Endodermal cell (in vitro differentiated cells): ENCODE measurements at regions not wholly inside any gene's neighbourhood (a gene's known extent, or its start where the extent isn't known, plus 50 kb on each side); places are given as distances from the start of the nearest gene placed in this dataset.
"Not testable (repeated sequence)": the region's sequence is repeated elsewhere in the genome, so short reads cannot be mapped to it uniquely, and the experiment has no call there.

Experiments used
- DNase-seq: peaks from one replicate; pipeline ENCODE4 v3.0.0-alpha.2; 2017
- H3K27ac ChIP-seq: 2 replicates; pipeline ENCODE4 v1.5.1; 2013; ENCODE audit warnings: mild to moderate bottlenecking, low read depth, low read length, moderate library complexity
- H3K27me3 ChIP-seq: 2 replicates; pipeline ENCODE4 v1.6.1; 2013; ENCODE audit warnings: mild to moderate bottlenecking, low read length, moderate library complexity; ENCODE audit not compliant: insufficient read depth, control insufficient read depth, poor library complexity, severe bottlenecking
- H3K36me3 ChIP-seq: 2 replicates; pipeline ENCODE4 v1.7.0; 2013; ENCODE audit warnings: mild to moderate bottlenecking, low read length, moderate library complexity; ENCODE audit not compliant: control insufficient read depth, insufficient read depth
- H3K4me1 ChIP-seq: one replicate; pipeline ENCODE4 v1.7.0; 2013; ENCODE audit warnings: low read length; ENCODE audit not compliant: control insufficient read depth, insufficient read depth
- H3K4me3 ChIP-seq: 2 replicates; pipeline ENCODE4 v1.5.1; 2013; ENCODE audit warnings: mild to moderate bottlenecking, low read length, moderate library complexity
- H3K9ac ChIP-seq: 2 replicates; pipeline ENCODE4 v1.6.1; 2013; ENCODE audit warnings: mild to moderate bottlenecking, low read length, moderate library complexity; ENCODE audit not compliant: poor library complexity, severe bottlenecking; ENCODE audit errors: extremely low read depth
- H3K9me3 ChIP-seq: 2 replicates; pipeline ENCODE4 v1.6.1; 2013; ENCODE audit warnings: mild to moderate bottlenecking, low read length, moderate library complexity; ENCODE audit not compliant: control insufficient read depth
- H3K27ac Mint-ChIP-seq: 2 replicates; pipeline ENCODE4 v1.8.0; 2020; ENCODE audit warnings: mixed read lengths
- H3K27me3 Mint-ChIP-seq: 2 replicates; pipeline ENCODE4 v1.8.0; 2021; ENCODE audit warnings: mild to moderate bottlenecking, mixed read lengths; ENCODE audit not compliant: insufficient read depth
- H3K36me3 Mint-ChIP-seq: 2 replicates; pipeline ENCODE4 v1.8.0; 2020; ENCODE audit warnings: low read depth, mixed read lengths
- H3K4me1 Mint-ChIP-seq: 2 replicates; pipeline ENCODE4 v1.8.0; 2020; ENCODE audit warnings: mixed read lengths
- H3K4me3 Mint-ChIP-seq: 2 replicates; pipeline ENCODE4 v1.8.0; 2020; ENCODE audit warnings: mild to moderate bottlenecking, moderate library complexity, mixed read lengths
- H3K9me3 Mint-ChIP-seq: 2 replicates; pipeline ENCODE4 v1.8.0; 2020; ENCODE audit warnings: mild to moderate bottlenecking, mixed read lengths
- WGBS, 2 experiments: methylation state at CpG; one replicate each; pipeline versions ENCODE4 v1.1.5 to v1.1.7; 2013; ENCODE audit warnings: missing lambda C conversion rate in 2 of 2, mixed read lengths in 1 of 2; ENCODE audit not compliant: insufficient coverage in 1 of 2, insufficient read length in 1 of 2; 5-methylcytosine and 5-hydroxymethylcytosine counted together
- TF ChIP-seq, protein P1 (sequence below): fragments of 200-600 bp; sonication (generic); conservative IDR thresholded peaks from 2 replicates; pipeline ENCODE4 v1.5.0; 2021; ENCODE audit warnings: antibody characterized with exemption, mild to moderate bottlenecking

DNA sequence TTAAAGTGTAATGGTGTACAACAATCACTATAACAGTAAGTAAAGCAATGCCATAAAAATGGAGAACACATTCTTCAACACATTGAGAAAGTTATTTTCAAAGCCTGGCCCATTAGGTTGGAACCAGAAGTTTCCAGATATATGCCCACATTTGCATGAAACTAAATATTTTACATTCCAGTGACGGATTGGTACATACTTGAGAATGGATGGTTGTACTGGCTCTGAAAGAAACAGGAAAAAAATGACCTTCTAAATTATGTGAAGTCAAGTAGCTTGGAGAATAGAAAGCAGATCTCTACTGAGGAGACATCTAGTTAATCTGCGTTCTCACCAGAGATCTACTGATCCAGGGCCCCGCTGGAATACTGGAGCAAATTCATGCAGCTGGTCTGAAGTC is 1037.0 kb downstream of the NR2F1-AS1 start:
- no peaks in the 10 kb centered on the region for H3K27me3 Mint-ChIP-seq
- peak overlapping the region; percentile 29 for H3K27ac ChIP-seq
- WGBS, 2 experiments, result 92% methylated on average over 2 to 3 of the region's 3 CpGs
- no peak overlapping the region for H3K4me3 ChIP-seq
- no peaks in the 10 kb centered on the region for H3K9me3 ChIP-seq
- H3K4me1 Mint-ChIP-seq, result no peaks in the 10 kb centered on the region
- H3K4me1 ChIP-seq, result no peaks in the 10 kb centered on the region
- no peaks in the 10 kb centered on the region for H3K9me3 Mint-ChIP-seq
- H3K27ac Mint-ChIP-seq, result no peak overlapping the region
- no peaks in the 10 kb centered on the region for H3K36me3 Mint-ChIP-seq
- H3K36me3 ChIP-seq, result no peaks in the 10 kb centered on the region
- no peak overlapping the region for H3K4me3 Mint-ChIP-seq
- TF ChIP-seq, protein P1, sequence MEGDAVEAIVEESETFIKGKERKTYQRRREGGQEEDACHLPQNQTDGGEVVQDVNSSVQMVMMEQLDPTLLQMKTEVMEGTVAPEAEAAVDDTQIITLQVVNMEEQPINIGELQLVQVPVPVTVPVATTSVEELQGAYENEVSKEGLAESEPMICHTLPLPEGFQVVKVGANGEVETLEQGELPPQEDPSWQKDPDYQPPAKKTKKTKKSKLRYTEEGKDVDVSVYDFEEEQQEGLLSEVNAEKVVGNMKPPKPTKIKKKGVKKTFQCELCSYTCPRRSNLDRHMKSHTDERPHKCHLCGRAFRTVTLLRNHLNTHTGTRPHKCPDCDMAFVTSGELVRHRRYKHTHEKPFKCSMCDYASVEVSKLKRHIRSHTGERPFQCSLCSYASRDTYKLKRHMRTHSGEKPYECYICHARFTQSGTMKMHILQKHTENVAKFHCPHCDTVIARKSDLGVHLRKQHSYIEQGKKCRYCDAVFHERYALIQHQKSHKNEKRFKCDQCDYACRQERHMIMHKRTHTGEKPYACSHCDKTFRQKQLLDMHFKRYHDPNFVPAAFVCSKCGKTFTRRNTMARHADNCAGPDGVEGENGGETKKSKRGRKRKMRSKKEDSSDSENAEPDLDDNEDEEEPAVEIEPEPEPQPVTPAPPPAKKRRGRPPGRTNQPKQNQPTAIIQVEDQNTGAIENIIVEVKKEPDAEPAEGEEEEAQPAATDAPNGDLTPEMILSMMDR, result no peak
- no peak overlapping the region for H3K9ac ChIP-seq
- H3K27me3 ChIP-seq, result no peaks in the 10 kb centered on the region
- no peak for DNase-seq

DNA sequence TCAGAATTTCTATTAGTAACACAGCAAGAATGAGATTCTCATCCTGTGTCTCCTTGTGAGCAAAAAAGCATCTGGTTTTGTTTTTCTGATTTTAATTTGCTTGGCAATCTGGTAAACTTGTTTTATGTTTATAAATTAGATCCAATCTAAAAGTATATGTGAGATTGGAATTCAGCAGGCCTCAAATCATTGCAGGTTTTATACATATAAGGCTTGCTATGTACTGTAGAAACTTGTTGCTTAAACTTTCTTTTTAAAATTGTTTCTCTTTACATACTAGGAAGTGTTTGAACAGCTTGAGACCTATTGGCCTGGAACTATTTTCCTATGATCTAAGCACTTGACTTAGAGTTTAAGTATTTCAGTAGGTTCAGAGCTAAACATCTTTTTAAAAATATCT is 1037.8 kb downstream of the NR2F1-AS1 start:
- H3K9me3 ChIP-seq, result no peaks in the 10 kb centered on the region
- TF ChIP-seq, protein P1, result no peak

DNA sequence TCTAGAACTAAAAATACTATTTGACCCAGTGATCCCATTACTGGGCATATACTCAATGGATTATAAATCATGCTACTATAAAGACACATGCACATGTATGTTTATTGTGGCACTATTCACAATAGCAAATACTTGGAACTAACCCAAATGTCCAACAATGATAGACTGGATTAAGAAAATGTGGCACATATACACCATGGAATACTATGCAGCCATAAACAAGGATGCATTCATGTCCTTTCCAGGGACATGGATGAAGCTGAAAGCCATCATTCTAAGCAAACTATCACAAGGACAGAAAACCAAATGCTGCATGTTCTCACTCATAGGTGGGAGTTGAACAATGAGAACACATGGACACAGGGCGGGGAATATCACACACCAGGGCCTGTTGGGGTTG is 1039.0 kb downstream of the NR2F1-AS1 start:
- DNase-seq, H3K36me3 Mint-ChIP-seq, H3K9me3 Mint-ChIP-seq, H3K27me3 Mint-ChIP-seq, H3K4me3 Mint-ChIP-seq, H3K4me1 Mint-ChIP-seq, H3K9ac ChIP-seq, H3K27ac ChIP-seq, H3K9me3 ChIP-seq, H3K27me3 ChIP-seq, H3K36me3 ChIP-seq, H3K27ac Mint-ChIP-seq, H3K4me1 ChIP-seq, H3K4me3 ChIP-seq: not testable (repeated sequence)
- 80 to 91% methylated on average over 1 of the region's 1 CpG for WGBS, 2 experiments

More for the DNA sequence above, 1037.8 kb downstream of the NR2F1-AS1 start:
- no peak overlapping the region for H3K4me3 Mint-ChIP-seq
- H3K36me3 Mint-ChIP-seq, result no peaks in the 10 kb centered on the region
- Histone ChIP-seq H3K9ac (no peak overlapping the region), H3K36me3 (no peaks in the 10 kb centered on the region), H3K27me3 (no peaks in the 10 kb centered on the region), H3K27ac (no peak overlapping the region), H3K4me3 (no peak overlapping the region), H3K4me1 (no peaks in the 10 kb centered on the region)
- no peaks in the 10 kb centered on the region for H3K4me1 Mint-ChIP-seq
- no peaks in the 10 kb centered on the region for H3K27me3 Mint-ChIP-seq
- no peaks in the 10 kb centered on the region for H3K9me3 Mint-ChIP-seq
- no peak for DNase-seq
- no peak overlapping the region for H3K27ac Mint-ChIP-seq

DNA sequence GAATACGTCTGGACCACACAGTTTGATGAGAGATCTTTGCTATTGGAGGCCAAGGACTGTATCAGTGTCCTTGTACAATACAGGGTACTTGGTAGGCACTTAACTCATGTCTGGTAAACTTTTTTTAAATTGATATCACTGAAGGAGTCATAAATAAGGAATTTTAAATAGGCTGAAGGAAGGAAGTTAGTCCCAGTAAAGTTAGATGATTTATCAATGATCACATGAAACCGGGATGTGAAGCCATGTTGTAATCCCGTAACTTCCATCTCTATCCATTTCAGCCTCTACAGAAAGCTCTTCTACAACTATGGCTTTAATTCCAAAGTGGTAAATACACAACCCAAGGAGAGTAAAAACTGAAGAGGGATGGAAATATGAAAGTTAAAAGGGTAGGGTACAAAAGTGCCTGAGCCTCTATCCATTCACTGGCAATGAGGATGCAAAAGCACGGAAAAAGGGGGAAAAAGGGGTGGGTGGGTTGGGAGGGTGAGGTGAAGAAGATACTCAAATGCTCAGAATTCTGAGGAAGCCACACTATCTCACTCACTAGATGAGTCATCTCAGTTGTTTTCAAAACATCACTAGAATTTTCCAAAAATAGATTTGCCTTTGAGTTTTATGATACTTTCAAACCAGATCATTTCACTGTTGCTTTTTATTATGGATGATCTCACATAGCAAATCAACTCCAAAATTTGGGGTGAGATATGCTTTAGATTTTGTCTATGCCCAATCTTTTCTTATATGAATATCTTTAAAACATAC is 1053.5 kb downstream of the NR2F1-AS1 start:
- no peaks in the 10 kb centered on the region for H3K4me1 Mint-ChIP-seq
- no peaks in the 10 kb centered on the region for H3K9me3 ChIP-seq
- no peak overlapping the region for H3K4me3 ChIP-seq
- no peak for DNase-seq
- no peaks in the 10 kb centered on the region for H3K27me3 ChIP-seq
- TF ChIP-seq, protein P1, result no peak
- no peak overlapping the region for H3K4me3 Mint-ChIP-seq
- H3K27ac ChIP-seq, result no peak overlapping the region
- no peak overlapping the region for H3K9ac ChIP-seq
- H3K27me3 Mint-ChIP-seq, result no peaks in the 10 kb centered on the region
- no peaks in the 10 kb centered on the region for H3K9me3 Mint-ChIP-seq
- H3K4me1 ChIP-seq, result no peaks in the 10 kb centered on the region
- no peaks in the 10 kb centered on the region for H3K36me3 ChIP-seq
- no peaks in the 10 kb centered on the region for H3K36me3 Mint-ChIP-seq
- 78 to 93% methylated on average over 1 to 4 of the region's 4 CpGs for WGBS, 2 experiments
- no peak overlapping the region for H3K27ac Mint-ChIP-seq
